Natural killer cell (primary cell): ENCODE measurements at regions not wholly inside any gene's neighbourhood (a gene's known extent, or its start where the extent isn't known, plus 50 kb on each side); places are given as distances from the start of the nearest gene placed in this dataset.
"Not testable (repeated sequence)": the region's sequence is repeated elsewhere in the genome, so short reads cannot be mapped to it uniquely, and the experiment has no call there.

Experiments
- ATAC-seq, 3 donors: fragments of 150-1000 bp in 2 of 3; fragments of 200-7000 bp in 1 of 3; cut with Tn5 transposase; 1 replicate in 1 of 3; 2 replicates in 2 of 3; pipeline ENCODE4 v1.10.0; 2021; ENCODE audit warnings: mild to moderate bottlenecking in 2 of 3, moderate library complexity in 2 of 3
- DNase-seq, 2 donors: peaks; one replicate each; pipeline versions ENCODE4 v3.0.0 to v3.0.0-alpha.2; 2013 to 2021; ENCODE audit warnings: mixed read lengths in 1 of 2
- H3K27ac ChIP-seq: one replicate; pipeline ENCODE4 v1.5.1; 2013; ENCODE audit warnings: mild to moderate bottlenecking, low read length
- H3K27me3 ChIP-seq: one replicate; pipeline ENCODE4 v1.6.1; 2013; ENCODE audit warnings: low read length; ENCODE audit not compliant: control insufficient read depth, insufficient read depth
- H3K36me3 ChIP-seq: one replicate; pipeline ENCODE4 v1.6.1; 2013; ENCODE audit warnings: low read length; ENCODE audit not compliant: control insufficient read depth, insufficient read depth
- H3K4me1 ChIP-seq: one replicate; pipeline ENCODE4 v1.6.1; 2013; ENCODE audit warnings: low read length; ENCODE audit not compliant: control insufficient read depth, insufficient read depth
- H3K4me3 ChIP-seq: one replicate; pipeline ENCODE4 v1.5.1; 2013; ENCODE audit warnings: low read length
- H3K9me3 ChIP-seq: one replicate; pipeline ENCODE4 v1.6.1; 2013; ENCODE audit warnings: low read length; ENCODE audit not compliant: control insufficient read depth, insufficient read depth
- H3K27ac Mint-ChIP-seq, 2 donors: one replicate each; pipeline ENCODE4 v1.8.0; 2022; ENCODE audit warnings: mild to moderate bottlenecking in 2 of 2, mixed read lengths in 2 of 2, moderate library complexity in 1 of 2
- H3K27me3 Mint-ChIP-seq, 2 donors: one replicate each; pipeline ENCODE4 v1.8.0; 2022; ENCODE audit warnings: low read depth in 2 of 2, mixed read lengths in 2 of 2
- H3K36me3 Mint-ChIP-seq: one replicate; pipeline ENCODE4 v1.8.0; 2022; ENCODE audit warnings: mixed read lengths
- H3K4me1 Mint-ChIP-seq, 2 donors: one replicate each; pipeline ENCODE4 v1.8.0; 2022; ENCODE audit warnings: mixed read lengths in 2 of 2
- H3K4me3 Mint-ChIP-seq: one replicate; pipeline ENCODE4 v1.8.0; 2022; ENCODE audit warnings: mild to moderate bottlenecking, moderate library complexity, mixed read lengths
- H3K9me3 Mint-ChIP-seq, 2 donors: one replicate each; pipeline ENCODE4 v1.8.0; 2022; ENCODE audit warnings: mixed read lengths in 2 of 2
- WGBS: methylation state at CpG from one replicate; pipeline ENCODE4 v1.1.7; 2013; ENCODE audit warnings: missing lambda C conversion rate; ENCODE audit not compliant: insufficient coverage; 5-methylcytosine and 5-hydroxymethylcytosine counted together
- intact Hi-C: fragments of 100-400 bp; cut with micrococcal nuclease; formaldehyde crosslinking; loops from one replicate; pipeline ENCODE4 v1.14.2; 2022
- TF ChIP-seq, protein P1 (sequence below): fragments of 200-600 bp; IDR thresholded peaks from one replicate; pipeline ENCODE4 v1.8.0; 2022; ENCODE audit warnings: antibody characterized with exemption

DNA sequence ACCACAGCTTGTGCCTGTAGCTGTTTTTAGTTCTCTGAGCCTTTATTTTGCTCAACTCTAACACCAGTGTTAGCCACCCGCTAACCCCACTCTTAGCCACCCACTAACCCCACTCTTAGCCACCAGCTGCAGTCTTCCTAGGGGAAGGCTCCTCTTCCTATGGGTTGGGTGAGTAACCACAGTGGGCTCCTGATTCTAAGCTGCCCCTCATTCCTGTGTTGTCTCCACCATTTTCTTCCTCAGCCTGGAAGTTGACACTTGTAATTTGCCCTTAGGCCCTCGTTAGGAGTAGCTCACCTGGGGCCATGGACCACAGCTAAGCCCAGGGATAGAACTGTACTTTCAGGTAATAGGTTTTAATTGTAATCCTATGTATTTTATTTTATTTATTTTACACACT lies 782.9 kb upstream of the TPTE start:
- no peaks in the 10 kb centered on the region for H3K36me3 ChIP-seq
- H3K4me1 Mint-ChIP-seq = no peaks in the 10 kb centered on the region
- H3K9me3 ChIP-seq = peaks cover 51% of the 10 kb centered on the region
- no peak for DNase-seq
- TF ChIP-seq, protein P1, sequence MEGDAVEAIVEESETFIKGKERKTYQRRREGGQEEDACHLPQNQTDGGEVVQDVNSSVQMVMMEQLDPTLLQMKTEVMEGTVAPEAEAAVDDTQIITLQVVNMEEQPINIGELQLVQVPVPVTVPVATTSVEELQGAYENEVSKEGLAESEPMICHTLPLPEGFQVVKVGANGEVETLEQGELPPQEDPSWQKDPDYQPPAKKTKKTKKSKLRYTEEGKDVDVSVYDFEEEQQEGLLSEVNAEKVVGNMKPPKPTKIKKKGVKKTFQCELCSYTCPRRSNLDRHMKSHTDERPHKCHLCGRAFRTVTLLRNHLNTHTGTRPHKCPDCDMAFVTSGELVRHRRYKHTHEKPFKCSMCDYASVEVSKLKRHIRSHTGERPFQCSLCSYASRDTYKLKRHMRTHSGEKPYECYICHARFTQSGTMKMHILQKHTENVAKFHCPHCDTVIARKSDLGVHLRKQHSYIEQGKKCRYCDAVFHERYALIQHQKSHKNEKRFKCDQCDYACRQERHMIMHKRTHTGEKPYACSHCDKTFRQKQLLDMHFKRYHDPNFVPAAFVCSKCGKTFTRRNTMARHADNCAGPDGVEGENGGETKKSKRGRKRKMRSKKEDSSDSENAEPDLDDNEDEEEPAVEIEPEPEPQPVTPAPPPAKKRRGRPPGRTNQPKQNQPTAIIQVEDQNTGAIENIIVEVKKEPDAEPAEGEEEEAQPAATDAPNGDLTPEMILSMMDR = no peak
- H3K27me3 Mint-ChIP-seq = no peaks in the 10 kb centered on the region
- H3K36me3 Mint-ChIP-seq = peaks cover 8% of the 10 kb centered on the region
- no peak overlapping the region for H3K27ac Mint-ChIP-seq
- no peak overlapping the region for H3K4me3 ChIP-seq
- intact Hi-C loops = no loop called here
- no peak overlapping the region for H3K27ac ChIP-seq
- H3K27me3 ChIP-seq = no peaks in the 10 kb centered on the region
- no peaks in the 10 kb centered on the region for H3K4me1 ChIP-seq
- no peak for ATAC-seq
- 60% methylated on average over 2 of the region's 2 CpGs for WGBS
- H3K9me3 Mint-ChIP-seq = peaks cover 11 to 16% of the 10 kb centered on the region in 2 donors
- no peak overlapping the region for H3K4me3 Mint-ChIP-seq

DNA sequence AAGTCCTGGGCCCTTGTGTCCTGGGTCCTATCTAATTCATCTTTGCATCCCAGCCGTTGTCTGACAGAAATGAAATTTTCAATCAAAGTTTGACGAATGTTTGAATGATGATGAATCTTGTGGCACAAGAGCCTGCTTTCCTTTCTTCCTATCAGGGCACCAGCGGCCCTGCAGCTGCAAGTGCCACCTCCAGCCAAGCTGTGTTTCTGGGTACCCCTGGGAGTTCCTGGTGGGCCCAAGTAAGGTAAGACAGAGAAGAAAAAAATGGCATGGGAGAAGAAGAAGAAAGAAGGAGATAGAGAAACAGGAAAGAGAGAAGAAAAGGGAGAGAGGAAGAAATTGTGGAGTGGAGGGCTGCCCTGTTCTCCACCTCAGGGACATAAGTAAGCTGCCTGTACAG lies 782.1 kb upstream of the TPTE start:
- H3K9me3 ChIP-seq = peaks cover 59% of the 10 kb centered on the region
- peaks cover 8% of the 10 kb centered on the region for H3K36me3 Mint-ChIP-seq
- TF ChIP-seq, protein P1 = no peak
- 70% methylated on average over 3 of the region's 3 CpGs for WGBS
- H3K4me1 ChIP-seq = no peaks in the 10 kb centered on the region
- ATAC-seq (no peak), DNase-seq (no peak)
- intact Hi-C loops = no loop called here
- H3K27me3 Mint-ChIP-seq = no peaks in the 10 kb centered on the region
- no peak overlapping the region for H3K27ac Mint-ChIP-seq
- no peak overlapping the region for H3K4me3 Mint-ChIP-seq
- H3K27ac ChIP-seq = no peak overlapping the region
- H3K4me3 ChIP-seq = no peak overlapping the region
- no peaks in the 10 kb centered on the region for H3K27me3 ChIP-seq
- peaks cover 11 to 16% of the 10 kb centered on the region in 2 donors for H3K9me3 Mint-ChIP-seq
- no peaks in the 10 kb centered on the region for H3K4me1 Mint-ChIP-seq
- H3K36me3 ChIP-seq = no peaks in the 10 kb centered on the region

GRCh38 chr21:9740177-9740941 lies 781.0 kb upstream of the TPTE start:
- peaks cover 11 to 16% of the 10 kb centered on the region in 2 donors for H3K9me3 Mint-ChIP-seq
- H3K27ac ChIP-seq, ATAC-seq, H3K36me3 ChIP-seq, intact Hi-C loops, H3K27ac Mint-ChIP-seq, H3K4me3 ChIP-seq, H3K27me3 ChIP-seq, H3K36me3 Mint-ChIP-seq, H3K4me1 ChIP-seq, H3K4me3 Mint-ChIP-seq, H3K4me1 Mint-ChIP-seq, DNase-seq, H3K27me3 Mint-ChIP-seq: not testable (repeated sequence)
- peaks cover 67% of the 10 kb centered on the region for H3K9me3 ChIP-seq
- 79% methylated on average over 3 of the region's 8 CpGs for WGBS

- H3K4me3 ChIP-seq, H3K27ac ChIP-seq, H3K4me3 Mint-ChIP-seq, intact Hi-C loops, DNase-seq, H3K4me1 ChIP-seq, H3K4me1 Mint-ChIP-seq, H3K36me3 Mint-ChIP-seq, H3K27me3 Mint-ChIP-seq, H3K27me3 ChIP-seq, H3K27ac Mint-ChIP-seq, H3K36me3 ChIP-seq, ATAC-seq: not testable (repeated sequence)
- peaks cover 67% of the 10 kb centered on the region for H3K9me3 ChIP-seq
- peaks cover 11 to 16% of the 10 kb centered on the region in 2 donors for H3K9me3 Mint-ChIP-seq
- WGBS = 67% methylated on average over 8 of the region's 8 CpGs
These were observed 780.2 kb upstream of the TPTE start for GRCh38 chr21:9740991-9741742.

DNA sequence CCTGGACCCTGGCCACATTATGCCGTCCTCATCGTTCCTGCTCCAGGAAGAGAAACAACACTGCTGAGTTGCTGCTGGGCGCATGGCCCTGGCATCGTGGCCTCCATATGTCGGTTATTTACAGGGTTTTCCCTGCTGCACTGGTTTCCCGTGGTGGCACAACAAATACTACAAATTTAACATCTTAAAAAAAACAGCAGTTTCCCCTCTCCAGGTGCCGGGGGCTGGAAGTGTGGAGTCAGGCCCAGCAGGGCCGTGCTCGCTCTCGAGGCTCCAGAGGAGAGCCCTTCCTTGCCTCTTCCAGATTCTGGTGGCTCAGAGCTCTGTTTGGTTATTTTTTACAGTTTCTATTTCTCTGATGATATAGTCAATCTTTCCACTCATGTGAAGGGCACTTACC lies 777.8 kb upstream of the TPTE start:
- intact Hi-C loops, H3K27me3 ChIP-seq, H3K27ac ChIP-seq, DNase-seq, H3K4me3 ChIP-seq, H3K4me1 ChIP-seq, H3K27ac Mint-ChIP-seq, H3K4me1 Mint-ChIP-seq, H3K4me3 Mint-ChIP-seq, H3K27me3 Mint-ChIP-seq, H3K36me3 ChIP-seq, ATAC-seq, H3K36me3 Mint-ChIP-seq: not testable (repeated sequence)
- 82% methylated on average over 10 of the region's 10 CpGs for WGBS
- peaks cover 57% of the 10 kb centered on the region for H3K9me3 ChIP-seq
- H3K9me3 Mint-ChIP-seq = peaks cover 8 to 17% of the 10 kb centered on the region in 2 donors

DNA sequence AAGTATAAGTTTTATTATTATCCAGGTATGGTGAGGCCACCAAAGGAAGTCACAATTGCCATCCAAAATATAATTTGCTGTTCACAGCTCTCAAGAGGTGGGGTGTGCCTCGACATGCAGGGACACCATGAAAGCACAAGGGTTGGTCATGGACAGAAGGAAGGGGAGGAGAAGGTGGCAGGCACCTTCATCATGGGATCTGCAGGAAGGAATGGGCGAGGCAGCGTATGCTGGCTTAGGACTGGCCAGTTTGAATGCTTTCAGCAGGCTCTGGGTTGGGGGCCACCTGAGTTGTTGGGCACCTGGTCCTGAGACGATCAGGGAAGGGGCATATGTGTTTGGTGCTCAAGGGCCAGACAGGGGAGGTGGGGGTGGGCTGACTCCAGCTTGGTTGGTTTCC lies 777.2 kb upstream of the TPTE start:
- ATAC-seq, intact Hi-C loops, H3K4me1 ChIP-seq, H3K4me1 Mint-ChIP-seq, H3K27me3 Mint-ChIP-seq, H3K27ac ChIP-seq, H3K27ac Mint-ChIP-seq, H3K27me3 ChIP-seq, H3K36me3 ChIP-seq, H3K4me3 ChIP-seq, DNase-seq, H3K4me3 Mint-ChIP-seq, H3K36me3 Mint-ChIP-seq: not testable (repeated sequence)
- peaks cover 51% of the 10 kb centered on the region for H3K9me3 ChIP-seq
- H3K9me3 Mint-ChIP-seq = peaks cover 6 to 18% of the 10 kb centered on the region in 2 donors
- WGBS = 39% methylated on average over 4 of the region's 4 CpGs
